SK-N-SH (cell line): ENCODE measurements at regions not wholly inside any gene's neighbourhood (a gene's known extent, or its start where the extent isn't known, plus 50 kb on each side); places are given as distances from the start of the nearest gene placed in this dataset.

Experiments used
- CTCF ChIA-PET: fragments of 300-600, 350-600 bp; formaldehyde crosslinking; extraction: SDS; loops from one replicate; lab custom pipeline; 2021; lab: Yijun Ruan, JAX
- POLR2A ChIA-PET: fragments of 350-600 bp; sonication (Branson Sonifier 250); formaldehyde crosslinking; extraction: SDS; loops from one replicate; lab custom pipeline; 2020; ENCODE audit warnings: antibody characterized with exemption, inconsistent platforms; lab: Yijun Ruan, JAX
- DNase-seq: peaks from one replicate; pipeline ENCODE4 v3.0.0; 2012
- H2AFZ ChIP-seq: fragments of 200-600 bp; sonication (generic); 2 replicates; pipeline ENCODE4 v1.8.1; 2016; ENCODE audit warnings: antibody characterized with exemption, mild to moderate bottlenecking, low read depth
- H3F3A ChIP-seq: fragments of 200-600 bp; sonication (generic); replicated peaks from 2 replicates; pipeline ENCODE3; 2016; ENCODE audit warnings: antibody characterized with exemption, mild to moderate bottlenecking; ENCODE audit not compliant: insufficient read depth
- H3K27ac ChIP-seq, 2 experiments: fragments of 200-500 bp in 1 of 2; fragments of 200-600 bp in 1 of 2; sonication (Bioruptor generic) in 1 of 2; sonication (generic), shearing (Covaris generic) in 1 of 2; 2 replicates each; pipeline versions ENCODE4 v1.5.1 to v1.6.1; 2014 to 2016; ENCODE audit warnings: low read depth in 2 of 2, inconsistent platforms in 1 of 2, low read length in 1 of 2, mild to moderate bottlenecking in 1 of 2, mixed read lengths in 1 of 2
- H3K27me3 ChIP-seq: fragments of 200-600 bp; sonication (generic), shearing (Covaris generic); 2 replicates; pipeline ENCODE4 v1.6.1; 2016; ENCODE audit warnings: mixed run types; ENCODE audit not compliant: insufficient read depth
- H3K36me3 ChIP-seq, 2 experiments: fragments of 200-500 bp in 1 of 2; fragments of 200-600 bp in 1 of 2; sonication (Bioruptor generic) in 1 of 2; sonication (generic) in 1 of 2; replicated peaks in 1 of 2; 2 replicates each; pipeline versions ENCODE3 to v1.5.1; 2014 to 2016; ENCODE audit warnings: low read length in 1 of 2, mild to moderate bottlenecking in 1 of 2; ENCODE audit not compliant: insufficient read depth in 2 of 2, control insufficient read depth in 1 of 2
- H3K4me1 ChIP-seq, 2 experiments: fragments of 200-500 bp in 1 of 2; fragments of 200-600 bp in 1 of 2; sonication (Bioruptor generic) in 1 of 2; sonication (generic), shearing (Covaris generic) in 1 of 2; 2 replicates each; pipeline versions ENCODE4 v1.5.1 to v1.6.1; 2014 to 2016; ENCODE audit warnings: low read depth in 1 of 2, low read length in 1 of 2, mixed run types in 1 of 2; ENCODE audit not compliant: insufficient read depth in 2 of 2, control insufficient read depth in 1 of 2
- H3K4me2 ChIP-seq: fragments of 200-600 bp; sonication (generic), shearing (Covaris generic); 2 replicates; pipeline ENCODE4 v1.6.1; 2017; ENCODE audit warnings: mixed run types
- H3K4me3 ChIP-seq, 2 experiments: fragments of 200-500 bp in 1 of 2; fragments of 200-600 bp in 1 of 2; sonication (Bioruptor generic) in 1 of 2; sonication (generic), shearing (Covaris generic) in 1 of 2; 2 replicates each; pipeline versions ENCODE4 v1.5.1 to v1.8.1; 2014 to 2016; ENCODE audit warnings: low read depth in 2 of 2, inconsistent platforms in 1 of 2, low read length in 1 of 2, mild to moderate bottlenecking in 1 of 2, mixed read lengths in 1 of 2, moderate library complexity in 1 of 2
- H3K79me2 ChIP-seq: fragments of 200-600 bp; sonication (generic); 2 replicates; pipeline ENCODE4 v1.8.1; 2017; ENCODE audit warnings: mild to moderate bottlenecking; ENCODE audit not compliant: insufficient read depth
- H3K9ac ChIP-seq: fragments of 200-600 bp; sonication (generic); 2 replicates; pipeline ENCODE4 v1.6.1; 2017; ENCODE audit warnings: mixed run types
- H3K9me2 ChIP-seq: fragments of 200-600 bp; sonication (generic); 2 replicates; pipeline ENCODE4 v1.6.1; 2017; ENCODE audit warnings: mixed run types
- H3K9me3 ChIP-seq: fragments of 200-600 bp; sonication (generic); 2 replicates; pipeline ENCODE4 v1.6.1; 2017; ENCODE audit warnings: mixed run types, mild to moderate bottlenecking, moderate library complexity
- H4K20me1 ChIP-seq: fragments of 200-600 bp; sonication (generic); 2 replicates; pipeline ENCODE4 v1.6.1; 2017; ENCODE audit warnings: mild to moderate bottlenecking, mixed run types; ENCODE audit not compliant: insufficient read depth
- CHD2 ChIP-seq: fragments of 150-350 bp; IDR thresholded peaks from 2 replicates; pipeline ENCODE4 v1.6.1; 2018; ENCODE audit warnings: low read length; ENCODE audit not compliant: partially characterized antibody
- EP300 ChIP-seq, 2 experiments: IDR thresholded peaks; 2 replicates each; pipeline versions ENCODE4 v1.4.0 to v1.6.1; 2012; ENCODE audit warnings: borderline replicate concordance in 1 of 2, low read depth in 1 of 2, low read length in 1 of 2
- EZH2phosphoT487 ChIP-seq: fragments of 200-600 bp; sonication (generic); IDR thresholded peaks from 2 replicates; pipeline ENCODE4 v1.6.1; 2017; ENCODE audit warnings: low read depth, mixed run types, mild to moderate bottlenecking, antibody characterized with exemption, moderate library complexity, borderline replicate concordance
- FOSL2 ChIP-seq: IDR thresholded peaks from 2 replicates; pipeline ENCODE4 v1.4.0; 2012; ENCODE audit warnings: low read depth, mild to moderate bottlenecking, moderate library complexity, borderline replicate concordance
- FOXJ3 ChIP-seq: sonication (generic); formaldehyde crosslinking; IDR thresholded peaks from 2 replicates; pipeline ENCODE4 v1.5.1; 2020; ENCODE audit warnings: mild to moderate bottlenecking, missing genetic modification reagents
- FOXM1 ChIP-seq: IDR thresholded peaks from 2 replicates; pipeline ENCODE4 v1.4.0; 2012; ENCODE audit warnings: low read depth, mild to moderate bottlenecking
- GABPA ChIP-seq: IDR thresholded peaks from 2 replicates; pipeline ENCODE4 v1.4.0; 2012; ENCODE audit warnings: low read depth, mild to moderate bottlenecking
- MEF2A ChIP-seq: IDR thresholded peaks from 2 replicates; pipeline ENCODE4 v1.4.0; 2012; ENCODE audit warnings: low read depth, borderline replicate concordance
- NFIC ChIP-seq: IDR thresholded peaks from 2 replicates; pipeline ENCODE4 v1.4.0; 2012; ENCODE audit warnings: borderline replicate concordance
- RCOR1 ChIP-seq: fragments of 150-350 bp; IDR thresholded peaks from 2 replicates; pipeline ENCODE4 v1.6.1; 2017; ENCODE audit warnings: antibody characterized with exemption, low read length
- RFX5 ChIP-seq: IDR thresholded peaks from 2 replicates; pipeline ENCODE4 v1.6.1; 2012; ENCODE audit warnings: mild to moderate bottlenecking, improper control_type of control experiment, low read length
- USF1 ChIP-seq: IDR thresholded peaks from 2 replicates; pipeline ENCODE4 v1.4.0; 2012; ENCODE audit warnings: low read depth, borderline replicate concordance
- USF2 ChIP-seq: fragments of 150-350 bp; IDR thresholded peaks from 2 replicates; pipeline ENCODE4 v1.6.1; 2017; ENCODE audit warnings: antibody characterized with exemption, low read length, low read depth, borderline replicate concordance
- WGBS: methylation state at CpG from one replicate; pipeline ENCODE4 v1.1.6; 2017; ENCODE audit warnings: low lambda C conversion rate; 5-methylcytosine and 5-hydroxymethylcytosine counted together

- Histone ChIP-seq H4K20me1 (no peaks in the 10 kb centered on the region), H3K9me3 (no peaks in the 10 kb centered on the region), H3K79me2 (no peaks in the 10 kb centered on the region), H3K9me2 (no peaks in the 10 kb centered on the region), H3K27me3 (no peaks in the 10 kb centered on the region)
- CTCF ChIA-PET, result no interaction called here
- POLR2A ChIA-PET, result no interaction called here
- TF ChIP-seq FOXJ3 (CRISPR knock-in tag), result no peak
- no peak for TF ChIP-seq FOXM1
- TF ChIP-seq, all 33 proteins: peak for 0
- Histone ChIP-seq H3F3A (no peaks in the 10 kb centered on the region), H3K36me3 (no peaks in the 10 kb centered on the region), H3K4me1 (peaks cover 0 to 3% of the 10 kb centered on the region in 2 experiments; a peak in 1 of 4 replicates), H3K27ac (no peak overlapping the region), H3K4me2 (no peak overlapping the region), H2AFZ (no peak overlapping the region), H3K9ac (no peak overlapping the region), H3K4me3 (no peak overlapping the region)
- DNase-seq, result no peak
- 73% methylated on average over 8 of the region's 8 CpGs for WGBS
These were observed 155.0 kb upstream of the SULF2 start for GRCh38 chr20:47940101-47940813.

GRCh38 chr20:47936612-47937011 lies 151.3 kb upstream of the SULF2 start:
- Histone ChIP-seq H3K27ac (no peak overlapping the region), H3K79me2 (no peaks in the 10 kb centered on the region), H3K27me3 (no peaks in the 10 kb centered on the region), H3F3A (no peaks in the 10 kb centered on the region), H3K9ac (no peak overlapping the region), H3K9me3 (no peaks in the 10 kb centered on the region), H3K4me2 (no peak overlapping the region), H3K4me3 (no peak overlapping the region), H3K36me3 (no peaks in the 10 kb centered on the region), H4K20me1 (no peaks in the 10 kb centered on the region), H3K9me2 (no peaks in the 10 kb centered on the region), H2AFZ (no peak overlapping the region), H3K4me1 (peaks cover 0 to 10% of the 10 kb centered on the region in 2 experiments; a peak in 1 of 4 replicates)
- DNase-seq, result no peak
- ChIA-PET POLR2A (no interaction called here), CTCF (interaction anchor here (1.0 to 1.1 kb wide), 3 partner anchors 9 to 684 kb away, joined by 3 read pairs; no protein-coding TSS in a partner anchor)
- no peak for TF ChIP-seq RFX5
- TF ChIP-seq GABPA, result no peak
- TF ChIP-seq EZH2phosphoT487, result no peak
- TF ChIP-seq MEF2A, result no peak
- 49% methylated on average over 6 of the region's 6 CpGs for WGBS

GRCh38 chr20:47934761-47935160 lies 149.5 kb upstream of the SULF2 start:
- no peak overlapping the region for H3K4me2 ChIP-seq
- CTCF ChIA-PET, result no interaction called here
- H3F3A ChIP-seq, result no peaks in the 10 kb centered on the region
- no peak overlapping the region for H3K4me3 ChIP-seq
- 53% methylated on average over 5 of the region's 5 CpGs for WGBS
- no peaks in the 10 kb centered on the region for H3K79me2 ChIP-seq
- peaks cover 0 to 10% of the 10 kb centered on the region in 2 experiments; a peak in 1 of 4 replicates for H3K4me1 ChIP-seq
- H2AFZ ChIP-seq, result no peak overlapping the region
- H3K9ac ChIP-seq, result no peak overlapping the region
- no peaks in the 10 kb centered on the region for H3K9me3 ChIP-seq
- H3K27ac ChIP-seq, result no peak overlapping the region
- no peaks in the 10 kb centered on the region for H3K36me3 ChIP-seq
- POLR2A ChIA-PET, result no interaction called here
- TF ChIP-seq NFIC (no peak), EP300 (IDR thresholded peaks at IDR 0.05; ENCODE audit: borderline replicate concordance in 1 of 2, low read depth in 1 of 2, low read length in 1 of 2) (no peak), RCOR1 (no peak), EZH2phosphoT487 (no peak), USF1 (no peak), CHD2 (no peak), FOSL2 (no peak), USF2 (no peak)
- TF ChIP-seq, all 33 proteins: peak for 0
- no peak for DNase-seq
- Histone ChIP-seq H4K20me1 (no peaks in the 10 kb centered on the region), H3K27me3 (no peaks in the 10 kb centered on the region), H3K9me2 (no peaks in the 10 kb centered on the region)
